Uterus (tissue), 2 donors: ENCODE measurements at regions not wholly inside any gene's neighbourhood (a gene's known extent, or its start where the extent isn't known, plus 50 kb on each side); places are given as distances from the start of the nearest gene placed in this dataset.

ENCODE experiments used
- POLR2A ChIP-seq, 2 donors: fragments of 450-650 bp; IDR thresholded peaks; one replicate each; pipeline ENCODE4 v1.6.1; 2016; ENCODE audit warnings: antibody characterized with exemption in 2 of 2, mild to moderate bottlenecking in 1 of 2, moderate library complexity in 1 of 2
- TF ChIP-seq, protein P1 (sequence below), 4 experiments: fragments of 200-600 bp in 2 of 4; fragments of 450-650 bp in 2 of 4; sonication (generic) in 2 of 4; IDR thresholded peaks; one replicate each; pipeline ENCODE4 v1.5.1; 2016 to 2019; ENCODE audit warnings: antibody characterized with exemption in 4 of 4, mild to moderate bottlenecking in 2 of 4, moderate library complexity in 1 of 4

DNA sequence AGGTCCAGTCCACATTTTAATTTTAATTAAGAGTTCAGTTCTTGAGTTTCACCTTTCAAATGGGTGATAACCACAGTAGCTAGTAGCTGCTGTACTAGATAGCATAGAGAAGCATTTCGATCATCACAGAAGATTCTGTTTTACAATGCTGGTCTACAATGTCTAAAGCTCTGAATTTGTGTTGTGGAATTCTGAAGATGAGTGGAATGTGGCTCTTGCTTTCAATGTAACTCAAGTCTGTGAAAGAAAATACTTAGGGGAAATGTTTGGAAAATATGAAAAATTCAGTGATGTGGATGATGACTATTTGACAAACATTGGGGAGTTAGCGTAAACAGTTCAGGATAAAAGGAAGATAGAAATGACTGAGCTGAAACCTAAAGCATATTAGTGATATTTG is 139.4 kb downstream of the GNAT3 start:
- TF ChIP-seq POLR2A (IDR thresholded peaks at IDR 0.05) = no peak
- TF ChIP-seq, protein P1, sequence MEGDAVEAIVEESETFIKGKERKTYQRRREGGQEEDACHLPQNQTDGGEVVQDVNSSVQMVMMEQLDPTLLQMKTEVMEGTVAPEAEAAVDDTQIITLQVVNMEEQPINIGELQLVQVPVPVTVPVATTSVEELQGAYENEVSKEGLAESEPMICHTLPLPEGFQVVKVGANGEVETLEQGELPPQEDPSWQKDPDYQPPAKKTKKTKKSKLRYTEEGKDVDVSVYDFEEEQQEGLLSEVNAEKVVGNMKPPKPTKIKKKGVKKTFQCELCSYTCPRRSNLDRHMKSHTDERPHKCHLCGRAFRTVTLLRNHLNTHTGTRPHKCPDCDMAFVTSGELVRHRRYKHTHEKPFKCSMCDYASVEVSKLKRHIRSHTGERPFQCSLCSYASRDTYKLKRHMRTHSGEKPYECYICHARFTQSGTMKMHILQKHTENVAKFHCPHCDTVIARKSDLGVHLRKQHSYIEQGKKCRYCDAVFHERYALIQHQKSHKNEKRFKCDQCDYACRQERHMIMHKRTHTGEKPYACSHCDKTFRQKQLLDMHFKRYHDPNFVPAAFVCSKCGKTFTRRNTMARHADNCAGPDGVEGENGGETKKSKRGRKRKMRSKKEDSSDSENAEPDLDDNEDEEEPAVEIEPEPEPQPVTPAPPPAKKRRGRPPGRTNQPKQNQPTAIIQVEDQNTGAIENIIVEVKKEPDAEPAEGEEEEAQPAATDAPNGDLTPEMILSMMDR (IDR thresholded peaks at IDR 0.05) = no peak
